ENCODE measurements at regions not wholly inside any gene's neighbourhood (a gene's known extent, or its start where the extent isn't known, plus 50 kb on each side); places are given as distances from the start of the nearest gene placed in this dataset.

DNA sequence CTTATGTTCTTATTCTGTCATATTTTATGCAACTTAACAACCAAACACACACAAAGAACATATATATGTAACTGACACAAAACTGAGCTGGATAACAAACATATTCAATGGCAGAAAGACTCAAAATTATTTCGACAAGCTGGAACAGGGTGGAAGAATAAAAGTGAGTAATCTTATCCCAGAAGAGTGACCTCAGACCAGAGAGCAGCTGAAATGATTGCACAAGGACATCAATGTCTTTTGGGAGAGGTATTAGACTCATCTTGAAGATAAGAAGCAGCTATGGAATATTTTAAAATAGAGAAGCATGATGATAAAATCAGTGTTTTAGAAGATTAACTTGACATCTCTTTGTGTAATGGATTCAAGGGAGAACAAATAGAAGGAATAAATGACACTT, 191.6 kb upstream of the PRDM1 start:
- no TSS peak for BruUV-seq (replicated peaks)
- in situ Hi-C loops (cut with HindIII; ENCODE audit: extremely low pct_ligation_motif_present, low pct_unique_long_range_greater_than_20kb): no loop called here

GRCh38 chr6:105893741-105894140, 192.4 kb upstream of the PRDM1 start:
- Histone ChIP-seq H3K4me1 (ENCODE audit: insufficient read depth, low read length) (peaks cover 15% of the 10 kb centered on the region), H3K27ac (ENCODE audit: extremely low read length, insufficient read depth, low read length) (no peak overlapping the region), H3K9me3 (ENCODE audit: low read length) (no peaks in the 10 kb centered on the region), H3K9ac (ENCODE audit: insufficient read depth, low read depth, low read length) (no peak overlapping the region), H3K36me3 (replicated peaks in 1 of 2; ENCODE audit: control insufficient read depth in 1 of 2, insufficient read depth in 2 of 2, low read length in 2 of 2) (no peaks in the 10 kb centered on the region), H4K20me1 (ENCODE audit: insufficient read depth, low read length) (no peaks in the 10 kb centered on the region), H3K79me2 (ENCODE audit: insufficient read depth, low read length) (no peaks in the 10 kb centered on the region), H3K4me3 (replicated peaks in 1 of 3; ENCODE audit: insufficient read depth in 1 of 3, low read depth in 2 of 3, low read length in 3 of 3) (no peak overlapping the region), H3K4me2 (ENCODE audit: low read depth, low read length) (no peak overlapping the region), H3K27me3 (ENCODE audit: control insufficient read depth in 1 of 2, insufficient read depth in 2 of 2, low read length in 2 of 2) (0 out of 5 replicates have a peak, but pooled peaks cover 0 to 2% of the 10 kb centered on the region in 2 experiments), H2AFZ (ENCODE audit: low read length) (no peak overlapping the region)
- no TSS peak for BruUV-seq (replicated peaks)
- WGBS (ENCODE audit: low lambda C conversion rate): 26% methylated on average over 7 of the region's 7 CpGs
- in situ Hi-C loops (cut with HindIII; ENCODE audit: extremely low pct_ligation_motif_present, low pct_unique_long_range_greater_than_20kb) (no loop called here), intact Hi-C loops (cut with micrococcal nuclease; ENCODE audit: unreplicated experiment) (no loop called here)
- DNase-seq (ENCODE audit: low spot score): no peak
- ChIA-PET CTCF (ENCODE audit: low intra/inter-chr PET ratio, low total read pairs) (no interaction called here), POLR2A (no interaction called here)
- no peak for ATAC-seq
- no peak for FAIRE-seq
- no peak for TF ChIP-seq ZMYM2 (CRISPR knock-in tag; IDR thresholded peaks at IDR 0.05)
- TF ChIP-seq SNRNP70 (IDR thresholded peaks at IDR 0.05; ENCODE audit: low read depth, low read length): no peak
- TF ChIP-seq, protein P1, sequence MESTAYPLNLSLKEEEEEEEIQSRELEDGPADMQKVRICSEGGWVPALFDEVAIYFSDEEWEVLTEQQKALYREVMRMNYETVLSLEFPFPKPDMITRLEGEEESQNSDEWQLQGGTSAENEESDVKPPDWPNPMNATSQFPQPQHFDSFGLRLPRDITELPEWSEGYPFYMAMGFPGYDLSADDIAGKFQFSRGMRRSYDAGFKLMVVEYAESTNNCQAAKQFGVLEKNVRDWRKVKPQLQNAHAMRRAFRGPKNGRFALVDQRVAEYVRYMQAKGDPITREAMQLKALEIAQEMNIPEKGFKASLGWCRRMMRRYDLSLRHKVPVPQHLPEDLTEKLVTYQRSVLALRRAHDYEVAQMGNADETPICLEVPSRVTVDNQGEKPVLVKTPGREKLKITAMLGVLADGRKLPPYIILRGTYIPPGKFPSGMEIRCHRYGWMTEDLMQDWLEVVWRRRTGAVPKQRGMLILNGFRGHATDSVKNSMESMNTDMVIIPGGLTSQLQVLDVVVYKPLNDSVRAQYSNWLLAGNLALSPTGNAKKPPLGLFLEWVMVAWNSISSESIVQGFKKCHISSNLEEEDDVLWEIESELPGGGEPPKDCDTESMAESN (CRISPR knock-in tag; conservative IDR thresholded peaks at IDR 0.05): no peak
- TF ChIP-seq ZNF251 (CRISPR knock-in tag; IDR thresholded peaks at IDR 0.05): no peak
- no peak for TF ChIP-seq TAF15 (IDR thresholded peaks at IDR 0.05; ENCODE audit: low read depth, low read length, poor library complexity, severe bottlenecking)
- no peak for TF ChIP-seq ZMYM4 (CRISPR knock-in tag; IDR thresholded peaks at IDR 0.05)
- TF ChIP-seq SP1 (IDR thresholded peaks at IDR 0.05): no peak
- no peak for TF ChIP-seq SP1 (CRISPR knock-in tag; IDR thresholded peaks at IDR 0.05)
- no peak for TF ChIP-seq JDP2 (CRISPR knock-in tag; IDR thresholded peaks at IDR 0.05; ENCODE audit: borderline replicate concordance)
- TF ChIP-seq SRY (CRISPR knock-in tag; IDR thresholded peaks at IDR 0.05): no peak
- TF ChIP-seq GMEB2 (CRISPR knock-in tag; IDR thresholded peaks at IDR 0.05; ENCODE audit: low read depth): no peak
- TF ChIP-seq KLF15 (CRISPR knock-in tag; IDR thresholded peaks at IDR 0.05; ENCODE audit: borderline replicate concordance): no peak

More for the DNA sequence above, 191.6 kb upstream of the PRDM1 start:
- FAIRE-seq: no peak
- H3K9me3 ChIP-seq (ENCODE audit: low read length): no peaks in the 10 kb centered on the region
- H3K79me2 ChIP-seq (ENCODE audit: insufficient read depth, low read length): no peaks in the 10 kb centered on the region
- POLR2A ChIA-PET: no interaction called here
- WGBS (ENCODE audit: low lambda C conversion rate): 0% methylated on average over 1 of the region's 1 CpG
- TF ChIP-seq, protein P2, sequence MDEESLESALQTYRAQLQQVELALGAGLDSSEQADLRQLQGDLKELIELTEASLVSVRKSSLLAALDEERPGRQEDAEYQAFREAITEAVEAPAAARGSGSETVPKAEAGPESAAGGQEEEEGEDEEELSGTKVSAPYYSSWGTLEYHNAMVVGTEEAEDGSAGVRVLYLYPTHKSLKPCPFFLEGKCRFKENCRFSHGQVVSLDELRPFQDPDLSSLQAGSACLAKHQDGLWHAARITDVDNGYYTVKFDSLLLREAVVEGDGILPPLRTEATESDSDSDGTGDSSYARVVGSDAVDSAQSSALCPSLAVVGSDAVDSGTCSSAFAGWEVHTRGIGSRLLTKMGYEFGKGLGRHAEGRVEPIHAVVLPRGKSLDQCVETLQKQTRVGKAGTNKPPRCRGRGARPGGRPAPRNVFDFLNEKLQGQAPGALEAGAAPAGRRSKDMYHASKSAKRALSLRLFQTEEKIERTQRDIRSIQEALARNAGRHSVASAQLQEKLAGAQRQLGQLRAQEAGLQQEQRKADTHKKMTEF (CRISPR knock-in tag; IDR thresholded peaks at IDR 0.05): no peak
- no peak overlapping the region for H2AFZ ChIP-seq (ENCODE audit: low read length)
- no peaks in the 10 kb centered on the region for H3K36me3 ChIP-seq (replicated peaks in 1 of 2; ENCODE audit: control insufficient read depth in 1 of 2, insufficient read depth in 2 of 2, low read length in 2 of 2)
- H3K27ac ChIP-seq (ENCODE audit: extremely low read length, insufficient read depth, low read length): no peak overlapping the region
- H3K9ac ChIP-seq (ENCODE audit: insufficient read depth, low read depth, low read length): no peak overlapping the region
- no peak overlapping the region for H3K4me3 ChIP-seq (replicated peaks in 1 of 3; ENCODE audit: insufficient read depth in 1 of 3, low read depth in 2 of 3, low read length in 3 of 3)
- ATAC-seq: no peak
- no peak overlapping the region for H3K4me2 ChIP-seq (ENCODE audit: low read depth, low read length)
- CTCF ChIA-PET (ENCODE audit: low intra/inter-chr PET ratio, low total read pairs): no interaction called here
- H4K20me1 ChIP-seq (ENCODE audit: insufficient read depth, low read length): no peaks in the 10 kb centered on the region
- intact Hi-C loops (cut with micrococcal nuclease; ENCODE audit: unreplicated experiment): no loop called here
- H3K4me1 ChIP-seq (ENCODE audit: insufficient read depth, low read length): peaks cover 15% of the 10 kb centered on the region
- 0 out of 5 replicates have a peak, but pooled peaks cover 0 to 3% of the 10 kb centered on the region in 2 experiments for H3K27me3 ChIP-seq (ENCODE audit: control insufficient read depth in 1 of 2, insufficient read depth in 2 of 2, low read length in 2 of 2)
- no peak for DNase-seq (ENCODE audit: low spot score)
